ENCODE measurements at regions not wholly inside any gene's neighbourhood (a gene's known extent, or its start where the extent isn't known, plus 50 kb on each side); places are given as distances from the start of the nearest gene placed in this dataset.

DNA sequence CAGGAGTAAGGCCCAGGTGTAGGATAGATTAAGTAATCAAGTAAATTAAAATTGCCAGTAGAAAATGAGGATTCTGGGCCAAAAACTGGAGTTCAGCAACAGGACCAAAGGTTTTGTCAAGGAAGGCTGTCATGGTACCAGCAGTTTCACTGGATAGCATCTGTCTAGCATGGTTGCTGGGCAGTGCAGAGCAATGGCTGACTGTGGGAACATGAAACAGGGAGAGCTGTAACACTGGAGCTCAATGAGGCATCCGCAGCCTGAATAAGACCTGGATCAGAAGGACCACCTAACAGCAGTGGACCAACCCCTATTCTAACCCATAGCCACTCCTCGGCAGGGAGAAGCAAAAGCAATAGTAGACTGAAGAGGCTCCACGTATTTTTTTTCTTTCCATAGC, 132.4 kb downstream of the ATOH1 start:
- no peak for TF ChIP-seq POLR2A (IDR thresholded peaks at IDR 0.05; ENCODE audit: extremely low read depth, insufficient read length)
- TF ChIP-seq, protein P1, sequence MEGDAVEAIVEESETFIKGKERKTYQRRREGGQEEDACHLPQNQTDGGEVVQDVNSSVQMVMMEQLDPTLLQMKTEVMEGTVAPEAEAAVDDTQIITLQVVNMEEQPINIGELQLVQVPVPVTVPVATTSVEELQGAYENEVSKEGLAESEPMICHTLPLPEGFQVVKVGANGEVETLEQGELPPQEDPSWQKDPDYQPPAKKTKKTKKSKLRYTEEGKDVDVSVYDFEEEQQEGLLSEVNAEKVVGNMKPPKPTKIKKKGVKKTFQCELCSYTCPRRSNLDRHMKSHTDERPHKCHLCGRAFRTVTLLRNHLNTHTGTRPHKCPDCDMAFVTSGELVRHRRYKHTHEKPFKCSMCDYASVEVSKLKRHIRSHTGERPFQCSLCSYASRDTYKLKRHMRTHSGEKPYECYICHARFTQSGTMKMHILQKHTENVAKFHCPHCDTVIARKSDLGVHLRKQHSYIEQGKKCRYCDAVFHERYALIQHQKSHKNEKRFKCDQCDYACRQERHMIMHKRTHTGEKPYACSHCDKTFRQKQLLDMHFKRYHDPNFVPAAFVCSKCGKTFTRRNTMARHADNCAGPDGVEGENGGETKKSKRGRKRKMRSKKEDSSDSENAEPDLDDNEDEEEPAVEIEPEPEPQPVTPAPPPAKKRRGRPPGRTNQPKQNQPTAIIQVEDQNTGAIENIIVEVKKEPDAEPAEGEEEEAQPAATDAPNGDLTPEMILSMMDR (IDR thresholded peaks at IDR 0.05; ENCODE audit: low read depth, low read length) = no peak
- TF ChIP-seq, protein P2, sequence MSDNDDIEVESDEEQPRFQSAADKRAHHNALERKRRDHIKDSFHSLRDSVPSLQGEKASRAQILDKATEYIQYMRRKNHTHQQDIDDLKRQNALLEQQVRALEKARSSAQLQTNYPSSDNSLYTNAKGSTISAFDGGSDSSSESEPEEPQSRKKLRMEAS (IDR thresholded peaks at IDR 0.05; ENCODE audit: low read depth, low read length) = no peak

Data from NB4 (cell line).